ENCODE measurements at regions not wholly inside any gene's neighbourhood (a gene's known extent, or its start where the extent isn't known, plus 50 kb on each side); places are given as distances from the start of the nearest gene placed in this dataset.
"Not testable (repeated sequence)": the region's sequence is repeated elsewhere in the genome, so short reads cannot be mapped to it uniquely, and the experiment has no call there.

- no peak for DNase-seq (ENCODE audit: low read depth)
Measured at GRCh38 chr16:6728381-6728780, 604.3 kb upstream of the RBFOX1 start.

- DNase-seq (ENCODE audit: low read depth), result no peak
Measured at GRCh38 chr16:6726621-6727020, 606.0 kb upstream of the RBFOX1 start.

- DNase-seq (ENCODE audit: low read depth), result no peak
Measured at GRCh38 chr16:6725634-6726331, 606.9 kb upstream of the RBFOX1 start.

GRCh38 chr16:6725206-6725605 lies 607.4 kb upstream of the RBFOX1 start:
- DNase-seq (ENCODE audit: low read depth), result not testable (repeated sequence)

- DNase-seq (ENCODE audit: low read depth), result no peak
Measured at GRCh38 chr16:6722786-6723185, 609.9 kb upstream of the RBFOX1 start.

GRCh38 chr16:6714510-6714909 lies 618.1 kb upstream of the RBFOX1 start:
- no peak for DNase-seq (ENCODE audit: low read depth)

GRCh38 chr16:6709736-6710135 lies 622.9 kb upstream of the RBFOX1 start:
- no peak for DNase-seq (ENCODE audit: low read depth)

GRCh38 chr16:6708576-6709215 lies 623.9 kb upstream of the RBFOX1 start:
- no peak for DNase-seq (ENCODE audit: low read depth)

GRCh38 chr16:6704306-6704930 lies 628.2 kb upstream of the RBFOX1 start:
- DNase-seq (ENCODE audit: low read depth), result no peak

GRCh38 chr16:6701096-6701495 lies 631.5 kb upstream of the RBFOX1 start:
- no peak for DNase-seq (ENCODE audit: low read depth)

GRCh38 chr16:6698548-6698947 lies 634.1 kb upstream of the RBFOX1 start:
- DNase-seq (ENCODE audit: low read depth), result no peak

GRCh38 chr16:6695666-6696065 lies 637.0 kb upstream of the RBFOX1 start:
- DNase-seq (ENCODE audit: low read depth), result no peak

- DNase-seq (ENCODE audit: low read depth), result no peak
Measured at GRCh38 chr16:6694636-6695035, 638.0 kb upstream of the RBFOX1 start.

GRCh38 chr16:6693418-6693817 lies 639.2 kb upstream of the RBFOX1 start:
- not testable (repeated sequence) for DNase-seq (ENCODE audit: low read depth)

- DNase-seq (ENCODE audit: low read depth), result no peak
Measured at GRCh38 chr16:6692874-6693273, 639.8 kb upstream of the RBFOX1 start.

- DNase-seq (ENCODE audit: low read depth), result no peak
Measured at GRCh38 chr16:6690741-6691140, 641.9 kb upstream of the RBFOX1 start.

- no peak for DNase-seq (ENCODE audit: low read depth)
Measured at GRCh38 chr16:6689643-6690042, 643.0 kb upstream of the RBFOX1 start.

- DNase-seq (ENCODE audit: low read depth), result no peak
Measured at GRCh38 chr16:6687593-6687992, 645.1 kb upstream of the RBFOX1 start.

- DNase-seq (ENCODE audit: low read depth), result no peak
Measured at GRCh38 chr16:6684076-6684673, 648.5 kb upstream of the RBFOX1 start.

GRCh38 chr16:6682142-6682811 lies 650.4 kb upstream of the RBFOX1 start:
- DNase-seq (ENCODE audit: low read depth), result no peak

GRCh38 chr16:6678586-6678985 lies 654.1 kb upstream of the RBFOX1 start:
- no peak for DNase-seq (ENCODE audit: low read depth)

- DNase-seq (ENCODE audit: low read depth), result no peak
Measured at GRCh38 chr16:6674071-6674470, 658.6 kb upstream of the RBFOX1 start.

All from activated T-helper 9 cell treated with anti-CD3 and anti-CD28 coated beads, Interleukin-2, amount 50 U/mL, for 16 hours (primary cell).